SU-DHL-6 (cell line): ENCODE measurements at regions not wholly inside any gene's neighbourhood (a gene's known extent, or its start where the extent isn't known, plus 50 kb on each side); places are given as distances from the start of the nearest gene placed in this dataset.

ENCODE experiments used
- H2AFZ ChIP-seq: fragments of 200-600 bp; sonication (generic); 2 replicates; pipeline ENCODE4 v1.6.1; 2014; ENCODE audit warnings: low read depth, mild to moderate bottlenecking, moderate library complexity, mixed read lengths, antibody characterized with exemption, low read length; ENCODE audit not compliant: severe bottlenecking
- H3F3A ChIP-seq: fragments of 200-600 bp; shearing (Covaris generic); 2 replicates; pipeline ENCODE4 v1.6.0; 2016; ENCODE audit warnings: antibody characterized with exemption, mild to moderate bottlenecking; ENCODE audit not compliant: insufficient read depth
- H3K27ac ChIP-seq: fragments of 200-600 bp; sonication (generic); 2 replicates; pipeline ENCODE4 v1.5.1; 2016; ENCODE audit warnings: low read depth, mild to moderate bottlenecking, low read length, moderate library complexity, mixed read lengths
- H3K27me3 ChIP-seq: fragments of 200-600 bp; sonication (generic), shearing (Covaris generic); 2 replicates; pipeline ENCODE4 v1.6.0; 2014; ENCODE audit warnings: mild to moderate bottlenecking, low read length
- H3K36me3 ChIP-seq: fragments of 200-600 bp; sonication (generic); 2 replicates; pipeline ENCODE4 v1.6.1; 2014; ENCODE audit warnings: mild to moderate bottlenecking, low read length, mixed read lengths
- H3K4me2 ChIP-seq: fragments of 300-600, 200-600 bp; shearing (Covaris generic), sonication (generic); 2 replicates; pipeline ENCODE4 v1.6.0; 2014; ENCODE audit warnings: low read length, low read depth, mild to moderate bottlenecking; ENCODE audit not compliant: poor library complexity, severe bottlenecking
- H3K4me3 ChIP-seq: fragments of 200-600 bp; sonication (generic); 2 replicates; pipeline ENCODE4 v1.5.1; 2014; ENCODE audit warnings: antibody characterized with exemption, low read length, mild to moderate bottlenecking, mixed read lengths; ENCODE audit not compliant: insufficient read depth, poor library complexity, severe bottlenecking
- H3K79me2 ChIP-seq: fragments of 200-600 bp; sonication (generic); 2 replicates; pipeline ENCODE4 v1.6.1; 2014; ENCODE audit warnings: mild to moderate bottlenecking, low read length, moderate library complexity; ENCODE audit not compliant: insufficient read depth
- H3K9ac ChIP-seq: fragments of 200-600 bp; sonication (generic); 2 replicates; pipeline ENCODE4 v1.7.0; 2014; ENCODE audit warnings: mild to moderate bottlenecking, low read length
- H3K9me2 ChIP-seq: fragments of 200-600 bp; sonication (generic); replicated peaks from 2 replicates; pipeline ENCODE4 v1.6.1; 2014; ENCODE audit warnings: low read length; ENCODE audit not compliant: insufficient read depth
- H3K9me3 ChIP-seq: fragments of 200-600 bp; sonication (generic); 2 replicates; pipeline ENCODE4 v1.6.1; 2014; ENCODE audit warnings: low read length, mixed read lengths; ENCODE audit not compliant: insufficient read depth
- H4K20me1 ChIP-seq: fragments of 200-600 bp; sonication (generic); 2 replicates; pipeline ENCODE4 v1.6.1; 2014; ENCODE audit warnings: low read depth, mild to moderate bottlenecking, antibody characterized with exemption, low read length, moderate library complexity, mixed read lengths
- EZH2phosphoT487 ChIP-seq: fragments of 200-600 bp; sonication (generic), shearing (Covaris generic); conservative IDR thresholded peaks from 2 replicates; pipeline ENCODE4 v1.6.1; 2018; ENCODE audit warnings: mild to moderate bottlenecking, antibody characterized with exemption, low read length, moderate library complexity, mixed read lengths
- TF ChIP-seq, protein P1 (sequence below): fragments of 200-600 bp; sonication (generic); IDR thresholded peaks from one replicate; pipeline ENCODE4 v1.5.1; 2017; ENCODE audit warnings: antibody characterized with exemption, mild to moderate bottlenecking, low read length, moderate library complexity; ENCODE audit not compliant: insufficient read depth, poor library complexity, severe bottlenecking

DNA sequence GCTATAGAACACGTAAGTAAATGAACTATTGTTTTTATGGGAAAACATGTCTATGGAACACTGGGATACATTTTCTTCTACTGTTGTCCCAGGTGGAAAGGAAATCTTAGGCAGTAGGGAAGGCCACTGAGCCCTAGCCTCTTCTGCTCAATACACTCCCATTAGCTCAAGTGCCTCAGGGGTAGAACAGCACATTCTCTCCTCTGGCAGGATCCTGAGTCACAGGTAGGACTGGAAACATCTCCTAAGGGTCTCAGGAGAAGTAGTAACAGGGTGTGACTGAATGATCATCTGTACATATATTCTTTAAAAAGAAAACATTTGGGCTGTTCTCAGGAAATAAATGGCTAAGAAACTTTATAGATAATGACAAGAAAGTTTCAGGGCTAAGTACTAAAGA, 175.6 kb upstream of the ESRRG start:
- TF ChIP-seq EZH2phosphoT487: no peak
- TF ChIP-seq, protein P1, sequence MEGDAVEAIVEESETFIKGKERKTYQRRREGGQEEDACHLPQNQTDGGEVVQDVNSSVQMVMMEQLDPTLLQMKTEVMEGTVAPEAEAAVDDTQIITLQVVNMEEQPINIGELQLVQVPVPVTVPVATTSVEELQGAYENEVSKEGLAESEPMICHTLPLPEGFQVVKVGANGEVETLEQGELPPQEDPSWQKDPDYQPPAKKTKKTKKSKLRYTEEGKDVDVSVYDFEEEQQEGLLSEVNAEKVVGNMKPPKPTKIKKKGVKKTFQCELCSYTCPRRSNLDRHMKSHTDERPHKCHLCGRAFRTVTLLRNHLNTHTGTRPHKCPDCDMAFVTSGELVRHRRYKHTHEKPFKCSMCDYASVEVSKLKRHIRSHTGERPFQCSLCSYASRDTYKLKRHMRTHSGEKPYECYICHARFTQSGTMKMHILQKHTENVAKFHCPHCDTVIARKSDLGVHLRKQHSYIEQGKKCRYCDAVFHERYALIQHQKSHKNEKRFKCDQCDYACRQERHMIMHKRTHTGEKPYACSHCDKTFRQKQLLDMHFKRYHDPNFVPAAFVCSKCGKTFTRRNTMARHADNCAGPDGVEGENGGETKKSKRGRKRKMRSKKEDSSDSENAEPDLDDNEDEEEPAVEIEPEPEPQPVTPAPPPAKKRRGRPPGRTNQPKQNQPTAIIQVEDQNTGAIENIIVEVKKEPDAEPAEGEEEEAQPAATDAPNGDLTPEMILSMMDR: no peak
- Histone ChIP-seq H3F3A (no peaks in the 10 kb centered on the region), H3K27ac (no peak overlapping the region), H3K4me2 (no peak overlapping the region), H3K9me3 (no peaks in the 10 kb centered on the region), H3K36me3 (no peaks in the 10 kb centered on the region), H4K20me1 (no peaks in the 10 kb centered on the region), H3K79me2 (no peaks in the 10 kb centered on the region), H3K9me2 (no peaks in the 10 kb centered on the region), H2AFZ (no peak overlapping the region), H3K4me3 (no peak overlapping the region), H3K27me3 (no peaks in the 10 kb centered on the region), H3K9ac (no peak overlapping the region)

DNA sequence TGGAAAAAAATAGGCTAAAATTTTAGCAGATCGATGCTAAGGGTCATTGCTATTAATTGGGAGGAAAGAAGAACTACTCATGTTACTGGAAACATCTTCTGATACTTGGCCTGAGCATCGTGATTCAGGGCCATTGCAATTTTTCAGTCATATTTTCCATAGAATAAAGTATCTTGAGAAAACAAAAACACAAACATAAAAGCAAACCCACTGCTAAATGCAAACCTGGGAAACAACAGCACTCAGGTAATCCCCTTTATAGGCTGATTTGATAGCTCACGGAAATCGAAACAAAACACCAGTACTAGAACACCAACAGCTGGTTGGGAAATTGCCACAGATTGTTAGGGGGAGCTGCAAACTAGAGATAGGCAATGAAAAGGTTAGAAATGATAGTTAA, 172.9 kb upstream of the ESRRG start:
- Histone ChIP-seq H3K4me2 (no peak overlapping the region), H3K9me3 (no peaks in the 10 kb centered on the region)

DNA sequence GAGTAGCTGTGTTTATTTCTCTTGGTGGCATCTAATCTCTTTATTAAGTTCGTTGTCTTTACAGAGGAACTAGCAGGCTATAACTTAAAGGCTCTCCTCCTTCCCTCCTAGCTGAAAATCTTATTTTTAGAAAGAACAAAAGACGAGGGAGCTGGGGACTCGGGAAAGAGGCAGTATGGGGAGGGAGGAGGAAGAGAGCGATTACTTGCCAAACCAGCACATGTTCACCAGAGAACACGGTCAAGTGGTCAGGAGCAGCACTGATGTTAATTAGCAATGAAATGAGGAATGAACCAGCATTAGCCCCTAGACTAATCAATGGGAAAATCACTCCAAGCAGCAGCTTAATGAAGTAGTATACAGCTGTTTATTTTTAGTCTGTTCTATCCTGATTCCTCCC, 171.3 kb upstream of the ESRRG start:
- TF ChIP-seq, protein P1: no peak
- TF ChIP-seq EZH2phosphoT487: no peak

More for the DNA sequence above, 172.9 kb upstream of the ESRRG start:
- Histone ChIP-seq H3K27ac (no peak overlapping the region), H3F3A (no peaks in the 10 kb centered on the region), H3K9me2 (no peaks in the 10 kb centered on the region), H3K4me3 (no peak overlapping the region), H3K79me2 (no peaks in the 10 kb centered on the region), H2AFZ (no peak overlapping the region), H3K36me3 (no peaks in the 10 kb centered on the region), H3K9ac (no peak overlapping the region), H4K20me1 (no peaks in the 10 kb centered on the region), H3K27me3 (no peaks in the 10 kb centered on the region)
- TF ChIP-seq, protein P1: no peak
- no peak for TF ChIP-seq EZH2phosphoT487

More for the DNA sequence above, 171.3 kb upstream of the ESRRG start:
- Histone ChIP-seq H3K79me2 (no peaks in the 10 kb centered on the region), H3K9ac (no peak overlapping the region), H3K4me3 (no peak overlapping the region), H3K9me2 (no peaks in the 10 kb centered on the region), H4K20me1 (no peaks in the 10 kb centered on the region), H3K9me3 (no peaks in the 10 kb centered on the region), H3K27ac (no peak overlapping the region), H3K36me3 (no peaks in the 10 kb centered on the region), H2AFZ (no peak overlapping the region), H3K27me3 (no peaks in the 10 kb centered on the region), H3K4me2 (no peak overlapping the region), H3F3A (no peaks in the 10 kb centered on the region)
